Suprapubic skin (tissue), 3 donors: ENCODE measurements at regions not wholly inside any gene's neighbourhood (a gene's known extent, or its start where the extent isn't known, plus 50 kb on each side); places are given as distances from the start of the nearest gene placed in this dataset.

Experiments
- EP300 ChIP-seq: sonication (generic); formaldehyde crosslinking; IDR thresholded peaks from one replicate; pipeline ENCODE4 v1.6.1; 2017; ENCODE audit warnings: antibody characterized with exemption
- POLR2A ChIP-seq, 2 donors: fragments of 450-650 bp; IDR thresholded peaks; one replicate each; pipeline ENCODE4 v1.6.1; 2017; ENCODE audit warnings: antibody characterized with exemption in 2 of 2, mild to moderate bottlenecking in 2 of 2, moderate library complexity in 2 of 2
- TF ChIP-seq, protein P1 (sequence below), 2 donors: fragments of 200-600 bp in 1 of 2; fragments of 450-650 bp in 1 of 2; sonication (generic) in 1 of 2; IDR thresholded peaks; one replicate each; pipeline ENCODE4 v1.5.1; 2016 to 2019; ENCODE audit warnings: antibody characterized with exemption in 2 of 2, mild to moderate bottlenecking in 1 of 2, moderate library complexity in 1 of 2

DNA sequence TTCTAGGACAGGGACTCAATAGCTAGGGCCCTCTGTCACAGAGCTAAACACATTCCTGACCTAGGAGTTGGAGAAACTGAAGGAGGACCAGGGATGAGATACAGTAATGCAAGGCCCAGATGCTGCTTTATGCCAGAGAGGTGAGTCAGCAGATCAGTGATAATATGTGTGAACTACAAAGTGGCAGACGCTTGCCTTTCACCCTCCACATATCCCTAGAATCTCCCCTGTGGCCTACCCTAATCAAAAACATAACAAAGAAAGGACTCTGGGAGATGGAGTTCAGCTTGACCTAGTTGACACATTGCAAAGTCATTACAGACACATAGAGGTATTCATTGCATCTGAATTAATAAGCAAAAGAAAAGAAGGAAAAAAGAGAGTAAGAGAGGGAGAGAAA, 417.6 kb upstream of the DYNLRB2 start:
- TF ChIP-seq POLR2A (IDR thresholded peaks at IDR 0.05) (no peak), EP300 (no peak)
- TF ChIP-seq, protein P1, sequence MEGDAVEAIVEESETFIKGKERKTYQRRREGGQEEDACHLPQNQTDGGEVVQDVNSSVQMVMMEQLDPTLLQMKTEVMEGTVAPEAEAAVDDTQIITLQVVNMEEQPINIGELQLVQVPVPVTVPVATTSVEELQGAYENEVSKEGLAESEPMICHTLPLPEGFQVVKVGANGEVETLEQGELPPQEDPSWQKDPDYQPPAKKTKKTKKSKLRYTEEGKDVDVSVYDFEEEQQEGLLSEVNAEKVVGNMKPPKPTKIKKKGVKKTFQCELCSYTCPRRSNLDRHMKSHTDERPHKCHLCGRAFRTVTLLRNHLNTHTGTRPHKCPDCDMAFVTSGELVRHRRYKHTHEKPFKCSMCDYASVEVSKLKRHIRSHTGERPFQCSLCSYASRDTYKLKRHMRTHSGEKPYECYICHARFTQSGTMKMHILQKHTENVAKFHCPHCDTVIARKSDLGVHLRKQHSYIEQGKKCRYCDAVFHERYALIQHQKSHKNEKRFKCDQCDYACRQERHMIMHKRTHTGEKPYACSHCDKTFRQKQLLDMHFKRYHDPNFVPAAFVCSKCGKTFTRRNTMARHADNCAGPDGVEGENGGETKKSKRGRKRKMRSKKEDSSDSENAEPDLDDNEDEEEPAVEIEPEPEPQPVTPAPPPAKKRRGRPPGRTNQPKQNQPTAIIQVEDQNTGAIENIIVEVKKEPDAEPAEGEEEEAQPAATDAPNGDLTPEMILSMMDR (IDR thresholded peaks at IDR 0.05), result no peak
